Kidney (tissue), 13 donors: ENCODE measurements at regions not wholly inside any gene's neighbourhood (a gene's known extent, or its start where the extent isn't known, plus 50 kb on each side); places are given as distances from the start of the nearest gene placed in this dataset.
"Not testable (repeated sequence)": the region's sequence is repeated elsewhere in the genome, so short reads cannot be mapped to it uniquely, and the experiment has no call there.

ENCODE experiments used
- DNase-seq, 5 donors: peaks; one replicate each; pipeline ENCODE4 v3.0.0-alpha.2; 2013 to 2020
- FAIRE-seq: peaks from 2 replicates; lab custom pipeline; 2012; peaks lifted over from hg19 to GRCh38; lab: Jason Lieb, UNC
- H3K27ac ChIP-seq, 2 donors: one replicate each; pipeline ENCODE4 v1.7.0; 2013; ENCODE audit warnings: low read depth in 2 of 2, low read length in 2 of 2, inconsistent platforms in 1 of 2
- H3K27me3 ChIP-seq: one replicate; pipeline ENCODE4 v1.7.1; 2013; ENCODE audit warnings: low read length, inconsistent platforms; ENCODE audit not compliant: control insufficient read depth, insufficient read depth
- H3K36me3 ChIP-seq, 3 donors: one replicate each; pipeline versions ENCODE4 v1.7.0 to v1.7.1; 2013; ENCODE audit warnings: low read length in 3 of 3, control low read depth in 1 of 3, inconsistent platforms in 1 of 3; ENCODE audit not compliant: insufficient read depth in 3 of 3, control insufficient read depth in 2 of 3
- H3K4me1 ChIP-seq, 3 donors: one replicate each; pipeline versions ENCODE4 v1.7.0 to v1.7.1; 2013; ENCODE audit warnings: low read length in 3 of 3, inconsistent platforms in 1 of 3, low read depth in 1 of 3; ENCODE audit not compliant: control insufficient read depth in 2 of 3, insufficient read depth in 2 of 3
- H3K4me3 ChIP-seq, 3 donors: one replicate each; pipeline versions ENCODE4 v1.7.0 to v1.8.1; 2013; ENCODE audit warnings: low read length in 3 of 3, control low read depth in 1 of 3, inconsistent platforms in 1 of 3
- H3K9ac ChIP-seq, 3 donors: one replicate each; pipeline versions ENCODE4 v1.7.0 to v1.7.1; 2013; ENCODE audit warnings: low read length in 3 of 3, control low read depth in 1 of 3, inconsistent platforms in 1 of 3
- H3K9me3 ChIP-seq, 3 donors: one replicate each; pipeline versions ENCODE4 v1.7.0 to v1.7.1; 2013; ENCODE audit warnings: low read length in 3 of 3, control low read depth in 1 of 3, inconsistent platforms in 1 of 3; ENCODE audit not compliant: control insufficient read depth in 2 of 3, insufficient read depth in 1 of 3
- intact Hi-C: fragments of 100-400 bp; cut with DNase I; formaldehyde crosslinking; loops from one replicate; pipeline ENCODE4 v1.11.1; 2022
- TF ChIP-seq, protein P1 (sequence below): IDR thresholded peaks from 3 replicates; pipeline ENCODE4 v1.5.1; 2012; ENCODE audit warnings: mild to moderate bottlenecking, moderate library complexity, borderline replicate concordance; ENCODE audit not compliant: insufficient read depth; ENCODE audit errors: extremely low read depth
- donor health status: control.
- donor health status: control.
- donor health status: control.
- donor health status: control.
- donor health status: control.
- donor health status: DM: yes; HTN: yes; CAD: no.
- donor health status: Normal renal cell carcinoma (clear cell type).

DNA sequence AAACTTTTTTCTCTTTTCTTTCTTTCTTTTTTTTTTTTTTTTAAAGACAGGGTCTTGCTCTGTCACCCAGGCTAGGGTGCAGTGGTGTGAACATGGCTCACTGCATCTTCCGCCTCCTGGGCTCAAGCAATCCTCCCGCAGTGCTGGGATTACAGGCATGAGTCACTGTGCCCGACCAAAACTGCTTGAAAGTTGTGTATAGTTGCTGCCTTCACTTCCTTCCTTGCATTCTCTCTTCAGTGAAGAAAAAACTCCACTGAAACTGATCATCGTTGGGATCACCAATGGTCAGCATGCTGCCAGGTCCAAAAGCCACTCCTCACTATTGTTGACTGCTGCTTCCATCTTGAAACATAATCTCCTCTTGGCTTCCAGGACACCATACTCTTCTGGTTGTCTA, 66.6 kb upstream of the CTNNA1 start:
- Histone ChIP-seq H3K4me3 (no peak overlapping the region), H3K9ac (no peak overlapping the region), H3K9me3 (no peaks in the 10 kb centered on the region), H3K27ac (no peak overlapping the region), H3K27me3 (no peaks in the 10 kb centered on the region), H3K4me1 (no peaks in the 10 kb centered on the region), H3K36me3 (no peaks in the 10 kb centered on the region)
- TF ChIP-seq, protein P1, sequence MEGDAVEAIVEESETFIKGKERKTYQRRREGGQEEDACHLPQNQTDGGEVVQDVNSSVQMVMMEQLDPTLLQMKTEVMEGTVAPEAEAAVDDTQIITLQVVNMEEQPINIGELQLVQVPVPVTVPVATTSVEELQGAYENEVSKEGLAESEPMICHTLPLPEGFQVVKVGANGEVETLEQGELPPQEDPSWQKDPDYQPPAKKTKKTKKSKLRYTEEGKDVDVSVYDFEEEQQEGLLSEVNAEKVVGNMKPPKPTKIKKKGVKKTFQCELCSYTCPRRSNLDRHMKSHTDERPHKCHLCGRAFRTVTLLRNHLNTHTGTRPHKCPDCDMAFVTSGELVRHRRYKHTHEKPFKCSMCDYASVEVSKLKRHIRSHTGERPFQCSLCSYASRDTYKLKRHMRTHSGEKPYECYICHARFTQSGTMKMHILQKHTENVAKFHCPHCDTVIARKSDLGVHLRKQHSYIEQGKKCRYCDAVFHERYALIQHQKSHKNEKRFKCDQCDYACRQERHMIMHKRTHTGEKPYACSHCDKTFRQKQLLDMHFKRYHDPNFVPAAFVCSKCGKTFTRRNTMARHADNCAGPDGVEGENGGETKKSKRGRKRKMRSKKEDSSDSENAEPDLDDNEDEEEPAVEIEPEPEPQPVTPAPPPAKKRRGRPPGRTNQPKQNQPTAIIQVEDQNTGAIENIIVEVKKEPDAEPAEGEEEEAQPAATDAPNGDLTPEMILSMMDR = no peak
- FAIRE-seq (no peak), DNase-seq (no peak)
- intact Hi-C loops = no loop called here

DNA sequence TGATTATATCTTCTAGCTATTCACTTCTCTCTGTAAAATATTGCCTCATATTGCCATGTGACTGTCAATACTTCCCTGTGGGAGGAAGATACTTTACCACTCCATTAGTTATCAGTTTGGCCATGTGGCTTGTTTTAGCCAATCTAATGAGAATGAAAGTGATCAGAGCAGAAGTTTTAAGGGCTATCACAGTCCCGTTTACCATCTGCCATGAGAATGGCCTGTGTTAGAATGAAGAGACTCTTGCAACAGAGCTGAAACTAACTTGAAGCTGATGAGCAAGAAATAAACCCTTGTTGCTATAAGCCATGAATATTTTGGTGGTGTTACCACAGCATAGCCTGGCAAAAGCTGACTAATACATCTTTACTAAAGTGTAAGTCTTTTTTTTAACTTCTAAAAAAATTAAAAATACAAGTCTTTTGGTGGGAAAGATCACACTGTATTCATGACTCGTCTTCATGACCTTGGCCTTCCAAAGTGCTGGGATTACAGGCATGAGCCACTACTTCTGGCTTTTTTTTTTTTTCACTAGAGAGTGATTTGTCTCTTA, 68.0 kb upstream of the CTNNA1 start:
- no peaks in the 10 kb centered on the region for H3K9me3 ChIP-seq
- intact Hi-C loops = no loop called here
- DNase-seq = no peak
- H3K4me1 ChIP-seq = no peaks in the 10 kb centered on the region
- no peaks in the 10 kb centered on the region for H3K36me3 ChIP-seq
- TF ChIP-seq, protein P1 = no peak
- no peaks in the 10 kb centered on the region for H3K27me3 ChIP-seq
- no peak for FAIRE-seq
- no peak overlapping the region for H3K27ac ChIP-seq
- H3K9ac ChIP-seq = no peak overlapping the region
- H3K4me3 ChIP-seq = no peak overlapping the region

DNA sequence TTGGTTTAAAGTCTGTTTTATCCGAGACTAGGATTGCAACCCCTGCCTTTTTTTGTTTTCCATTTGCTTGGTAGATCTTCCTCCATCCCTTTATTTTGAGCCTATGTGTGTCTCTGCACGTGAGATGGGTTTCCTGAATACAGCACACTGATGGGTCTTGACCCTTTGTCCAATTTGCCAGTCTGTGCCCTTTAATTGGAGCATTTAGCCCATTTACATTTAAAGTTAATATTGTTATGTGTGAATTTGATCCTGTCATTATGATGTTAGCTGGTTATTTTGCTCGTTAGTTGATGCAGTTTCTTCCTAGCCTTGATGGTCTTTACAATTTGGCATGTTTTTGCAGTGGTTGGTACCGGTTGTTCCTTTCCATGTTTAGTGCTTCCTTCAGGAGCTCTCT, 70.8 kb upstream of the CTNNA1 start:
- H3K36me3 ChIP-seq, DNase-seq, intact Hi-C loops, H3K27me3 ChIP-seq, H3K9me3 ChIP-seq, FAIRE-seq, H3K4me1 ChIP-seq, H3K9ac ChIP-seq, H3K27ac ChIP-seq, H3K4me3 ChIP-seq: not testable (repeated sequence)

DNA sequence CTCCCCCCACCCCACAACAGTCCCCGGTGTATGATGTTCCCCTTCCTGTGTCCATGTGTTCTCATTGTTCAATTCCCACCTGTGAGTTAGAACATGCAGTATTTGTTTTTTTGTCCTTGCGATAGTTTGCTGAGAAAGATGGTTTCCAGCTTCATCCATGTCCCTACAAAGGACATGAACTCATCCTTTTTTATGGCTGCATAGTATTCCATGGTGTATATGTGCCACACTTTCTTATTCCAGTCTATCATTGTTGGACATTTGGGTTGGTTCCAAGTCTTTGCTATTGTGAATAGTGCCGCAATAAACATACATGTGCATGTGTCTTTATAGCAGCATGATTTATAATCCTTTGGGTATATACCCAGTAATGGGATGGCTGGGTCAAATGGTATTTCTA, 74.4 kb upstream of the CTNNA1 start:
- intact Hi-C loops, H3K36me3 ChIP-seq, H3K9ac ChIP-seq, H3K9me3 ChIP-seq, H3K27ac ChIP-seq, H3K4me1 ChIP-seq, H3K4me3 ChIP-seq, H3K27me3 ChIP-seq, FAIRE-seq, DNase-seq: not testable (repeated sequence)
